ENCODE measurements at regions not wholly inside any gene's neighbourhood (a gene's known extent, or its start where the extent isn't known, plus 50 kb on each side); places are given as distances from the start of the nearest gene placed in this dataset.

GRCh38 chr1:193322211-193322610 is 135.8 kb upstream of the B3GALT2 start:
- no peak for TF ChIP-seq POLR2A (IDR thresholded peaks at IDR 0.05)
- no peak for TF ChIP-seq CTCF (IDR thresholded peaks at IDR 0.05)
- no peak for TF ChIP-seq EP300 (IDR thresholded peaks at IDR 0.05)
- TF ChIP-seq POLR2AphosphoS5 (IDR thresholded peaks at IDR 0.05), result no peak
